Neural progenitor cell (in vitro differentiated cells): ENCODE measurements at regions not wholly inside any gene's neighbourhood (a gene's known extent, or its start where the extent isn't known, plus 50 kb on each side); places are given as distances from the start of the nearest gene placed in this dataset.
"Not testable (repeated sequence)": the region's sequence is repeated elsewhere in the genome, so short reads cannot be mapped to it uniquely, and the experiment has no call there.

Source experiments
- DNase-seq: peaks from one replicate; pipeline ENCODE4 v3.0.0-alpha.2; 2016; ENCODE audit warnings: low spot score
- H2AFZ ChIP-seq: fragments of 200-600 bp; sonication (generic); replicated peaks from 2 replicates; pipeline ENCODE4 v1.6.1; 2016; ENCODE audit warnings: antibody characterized with exemption
- H3F3A ChIP-seq: fragments of 200-600 bp; sonication (generic); 2 replicates; pipeline ENCODE4 v1.6.1; 2016; ENCODE audit warnings: antibody characterized with exemption, low read depth
- H3K27ac ChIP-seq: fragments of 200-600 bp; sonication (generic); 2 replicates; pipeline ENCODE4 v1.5.1; 2016; ENCODE audit warnings: mild to moderate bottlenecking
- H3K27me3 ChIP-seq: fragments of 200-600 bp; sonication (generic); 2 replicates; pipeline ENCODE4 v1.6.1; 2016; ENCODE audit warnings: mild to moderate bottlenecking, moderate library complexity
- H3K36me3 ChIP-seq: fragments of 200-600 bp; sonication (generic); 2 replicates; pipeline ENCODE4 v1.5.1; 2016
- H3K4me1 ChIP-seq: fragments of 200-600 bp; sonication (generic); 2 replicates; pipeline ENCODE4 v1.6.1; 2016; ENCODE audit warnings: mixed run types
- H3K4me2 ChIP-seq: fragments of 200-600 bp; sonication (generic); 2 replicates; pipeline ENCODE4 v1.6.1; 2016
- H3K4me3 ChIP-seq: fragments of 200-600 bp; sonication (generic); 2 replicates; pipeline ENCODE4 v1.5.1; 2016
- H3K79me2 ChIP-seq: fragments of 200-600 bp; sonication (generic); 2 replicates; pipeline ENCODE4 v1.6.1; 2016; ENCODE audit warnings: low read depth
- H3K9ac ChIP-seq: fragments of 200-600 bp; sonication (generic); 2 replicates; pipeline ENCODE4 v1.6.1; 2016
- H3K9me3 ChIP-seq: fragments of 200-600 bp; sonication (generic); 2 replicates; pipeline ENCODE4 v1.5.1; 2016; ENCODE audit warnings: low read depth
- H4K20me1 ChIP-seq: fragments of 200-600 bp; sonication (generic); 2 replicates; pipeline ENCODE4 v1.6.1; 2016; ENCODE audit warnings: low read depth
- H3K27ac Mint-ChIP-seq: 3 replicates; pipeline ENCODE4 v1.8.0; 2021; ENCODE audit warnings: mixed read lengths
- H3K27me3 Mint-ChIP-seq: 2 replicates; pipeline ENCODE4 v1.8.0; 2022; ENCODE audit warnings: low read depth, mild to moderate bottlenecking, inconsistent platforms, moderate library complexity, mixed read lengths; ENCODE audit not compliant: insufficient read depth
- H3K36me3 Mint-ChIP-seq: 3 replicates; pipeline ENCODE4 v1.8.0; 2021; ENCODE audit warnings: mixed read lengths
- H3K4me1 Mint-ChIP-seq: 3 replicates; pipeline ENCODE4 v1.8.0; 2021; ENCODE audit warnings: mixed read lengths
- H3K4me3 Mint-ChIP-seq: 3 replicates; pipeline ENCODE4 v1.8.0; 2021; ENCODE audit warnings: mild to moderate bottlenecking, moderate library complexity, mixed read lengths
- H3K9me3 Mint-ChIP-seq: 3 replicates; pipeline ENCODE4 v1.8.0; 2020; ENCODE audit warnings: mixed read lengths
- CTCF ChIP-seq: fragments of 200-600 bp; sonication (generic); IDR thresholded peaks from 2 replicates; pipeline ENCODE4 v1.5.1; 2017; ENCODE audit warnings: antibody characterized with exemption, mild to moderate bottlenecking
- EZH2 ChIP-seq: fragments of 200-600 bp; sonication (generic); IDR thresholded peaks from 2 replicates; pipeline ENCODE4 v1.6.1; 2017; ENCODE audit warnings: antibody characterized with exemption, mild to moderate bottlenecking, moderate library complexity
- EZH2phosphoT487 ChIP-seq: fragments of 200-600 bp; sonication (generic); IDR thresholded peaks from 2 replicates; pipeline ENCODE4 v1.6.1; 2017; ENCODE audit warnings: antibody characterized with exemption

GRCh38 chr10:127657056-127657455 lies 79.9 kb upstream of the FOXI2 start:
- no peak overlapping the region for H3K27ac ChIP-seq
- no peak overlapping the region for H3K4me2 ChIP-seq
- H3K4me3 Mint-ChIP-seq: no peak overlapping the region
- H3K79me2 ChIP-seq: no peaks in the 10 kb centered on the region
- H3F3A ChIP-seq: no peaks in the 10 kb centered on the region
- H2AFZ ChIP-seq: no peak overlapping the region
- TF ChIP-seq EZH2: no peak
- no peaks in the 10 kb centered on the region for H3K36me3 Mint-ChIP-seq
- H3K36me3 ChIP-seq: no peaks in the 10 kb centered on the region
- DNase-seq: no peak
- no peaks in the 10 kb centered on the region for H3K27me3 Mint-ChIP-seq
- H3K27me3 ChIP-seq: no peaks in the 10 kb centered on the region
- no peaks in the 10 kb centered on the region for H4K20me1 ChIP-seq
- H3K9ac ChIP-seq: no peak overlapping the region
- no peak overlapping the region for H3K4me3 ChIP-seq
- no peak overlapping the region for H3K27ac Mint-ChIP-seq
- H3K9me3 Mint-ChIP-seq: no peaks in the 10 kb centered on the region
- H3K4me1 Mint-ChIP-seq: no peaks in the 10 kb centered on the region
- no peaks in the 10 kb centered on the region for H3K9me3 ChIP-seq
- no peaks in the 10 kb centered on the region for H3K4me1 ChIP-seq

- DNase-seq, H3K4me1 ChIP-seq, H3K27ac Mint-ChIP-seq, H3K36me3 ChIP-seq, H3K9ac ChIP-seq, H2AFZ ChIP-seq, H4K20me1 ChIP-seq, H3K27ac ChIP-seq, H3K27me3 Mint-ChIP-seq, H3K79me2 ChIP-seq, H3K4me2 ChIP-seq, H3K4me1 Mint-ChIP-seq, H3K9me3 ChIP-seq, H3K27me3 ChIP-seq, H3F3A ChIP-seq, H3K9me3 Mint-ChIP-seq, H3K4me3 Mint-ChIP-seq, H3K4me3 ChIP-seq, H3K36me3 Mint-ChIP-seq: not testable (repeated sequence)
These were observed 60.6 kb upstream of the FOXI2 start for GRCh38 chr10:127676430-127676829.

- Mint-ChIP-seq H3K9me3 (no peaks in the 10 kb centered on the region), H3K27me3 (no peaks in the 10 kb centered on the region), H3K4me3 (no peak overlapping the region), H3K4me1 (peaks cover 5% of the 10 kb centered on the region), H3K36me3 (no peaks in the 10 kb centered on the region), H3K27ac (no peak overlapping the region)
- no peaks in the 10 kb centered on the region for H3K27me3 ChIP-seq
- H3K36me3 ChIP-seq: no peaks in the 10 kb centered on the region
- H2AFZ ChIP-seq: no peak overlapping the region
- no peaks in the 10 kb centered on the region for H3K79me2 ChIP-seq
- TF ChIP-seq EZH2phosphoT487: no peak
- no peak for TF ChIP-seq EZH2
- peaks cover 3% of the 10 kb centered on the region for H3K4me1 ChIP-seq
- H3K9me3 ChIP-seq: no peaks in the 10 kb centered on the region
- H4K20me1 ChIP-seq: no peaks in the 10 kb centered on the region
- H3K9ac ChIP-seq: no peak overlapping the region
- H3K4me3 ChIP-seq: no peak overlapping the region
- no peaks in the 10 kb centered on the region for H3F3A ChIP-seq
- no peak overlapping the region for H3K27ac ChIP-seq
- no peak for DNase-seq
- H3K4me2 ChIP-seq: no peak overlapping the region
These were observed 58.9 kb upstream of the FOXI2 start for GRCh38 chr10:127678091-127678490.

- H3K9ac ChIP-seq: no peak overlapping the region
- Mint-ChIP-seq H3K27ac (no peak overlapping the region), H3K9me3 (no peaks in the 10 kb centered on the region), H3K4me3 (no peak overlapping the region), H3K27me3 (peaks cover 3% of the 10 kb centered on the region), H3K36me3 (no peaks in the 10 kb centered on the region), H3K4me1 (peaks cover 5% of the 10 kb centered on the region)
- no peaks in the 10 kb centered on the region for H4K20me1 ChIP-seq
- DNase-seq: peak; percentile 21
- peaks cover 3% of the 10 kb centered on the region for H3K4me1 ChIP-seq
- H3K36me3 ChIP-seq: no peaks in the 10 kb centered on the region
- H3F3A ChIP-seq: no peaks in the 10 kb centered on the region
- no peak overlapping the region for H2AFZ ChIP-seq
- H3K9me3 ChIP-seq: no peaks in the 10 kb centered on the region
- no peak overlapping the region for H3K27ac ChIP-seq
- no peak overlapping the region for H3K4me3 ChIP-seq
- H3K4me2 ChIP-seq: no peak overlapping the region
- H3K79me2 ChIP-seq: no peaks in the 10 kb centered on the region
- TF ChIP-seq EZH2phosphoT487 (no peak), CTCF (peak; percentile 60), EZH2 (no peak)
- no peaks in the 10 kb centered on the region for H3K27me3 ChIP-seq
These were observed 57.2 kb upstream of the FOXI2 start for GRCh38 chr10:127679642-127680255.
